HG03196 (cell line): ENCODE measurements at regions not wholly inside any gene's neighbourhood (a gene's known extent, or its start where the extent isn't known, plus 50 kb on each side); places are given as distances from the start of the nearest gene placed in this dataset.
"Not testable (repeated sequence)": the region's sequence is repeated elsewhere in the genome, so short reads cannot be mapped to it uniquely, and the experiment has no call there.

Source experiments
- ATAC-seq: cut with Tn5 transposase; IDR thresholded peaks from one replicate; pipeline ENCODE4 v1.9.1; 2021; ENCODE audit not compliant: unreplicated experiment

DNA sequence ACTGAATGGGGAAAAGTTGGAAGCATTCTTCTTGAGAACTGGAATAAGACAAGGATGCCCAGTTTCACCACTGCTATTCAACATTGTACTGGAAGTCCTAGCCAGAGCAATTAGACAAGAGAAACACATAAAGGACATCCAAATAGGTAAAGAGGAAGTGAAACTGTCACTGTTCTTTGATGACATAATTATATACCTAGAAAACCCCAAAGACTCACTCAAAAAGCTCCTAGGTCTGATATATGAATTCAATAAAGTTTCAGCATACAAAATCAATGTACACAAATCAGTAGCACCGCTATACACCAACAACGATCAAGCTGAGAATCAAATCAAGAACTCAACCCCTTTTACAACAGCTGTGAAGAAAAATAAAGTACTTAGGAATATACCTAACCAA, 157.3 kb upstream of the DDHD1 start:
- peak; percentile 63 for ATAC-seq

DNA sequence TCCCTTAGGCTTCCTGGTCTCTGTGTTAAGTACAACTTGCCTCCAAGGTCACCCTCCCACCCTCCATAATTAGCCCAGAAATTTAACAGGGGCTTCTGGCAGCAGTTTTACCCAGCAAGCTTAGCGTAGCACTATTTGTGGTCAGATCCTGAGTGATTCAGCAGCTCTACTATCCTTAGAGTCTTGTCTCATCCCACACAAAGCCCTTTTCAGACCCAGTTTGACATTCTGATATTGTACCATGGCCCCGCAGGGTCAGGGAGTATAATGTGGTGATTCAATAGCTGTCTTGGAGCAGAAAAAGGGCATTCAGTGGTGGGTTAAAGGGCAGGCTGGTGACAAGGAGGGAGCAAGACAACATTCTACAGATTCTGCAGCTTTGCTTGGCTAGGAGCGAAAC, 153.8 kb upstream of the DDHD1 start:
- no peak for ATAC-seq

DNA sequence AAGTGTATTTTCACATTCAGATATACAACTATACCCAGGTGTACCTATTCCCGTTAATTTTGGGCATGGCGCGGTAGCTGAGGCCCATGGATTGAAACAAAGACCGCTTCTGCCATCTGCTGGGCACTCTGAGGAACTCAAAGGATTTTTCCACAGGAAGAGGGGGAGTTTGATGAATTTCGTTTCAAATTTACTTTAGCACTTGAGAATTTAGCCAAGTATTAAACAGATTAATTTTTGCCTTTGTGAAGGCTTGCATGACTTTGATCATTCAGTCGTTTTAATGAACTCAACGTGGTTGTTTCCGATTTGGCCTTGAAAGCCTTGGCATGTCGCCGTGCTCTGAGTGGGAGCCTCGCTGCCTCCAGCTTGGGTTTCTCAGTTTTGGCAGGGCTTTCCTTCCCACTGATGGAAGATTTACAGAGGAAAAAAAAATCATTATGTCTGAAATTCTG, 153.2 kb upstream of the DDHD1 start:
- ATAC-seq, result no peak

DNA sequence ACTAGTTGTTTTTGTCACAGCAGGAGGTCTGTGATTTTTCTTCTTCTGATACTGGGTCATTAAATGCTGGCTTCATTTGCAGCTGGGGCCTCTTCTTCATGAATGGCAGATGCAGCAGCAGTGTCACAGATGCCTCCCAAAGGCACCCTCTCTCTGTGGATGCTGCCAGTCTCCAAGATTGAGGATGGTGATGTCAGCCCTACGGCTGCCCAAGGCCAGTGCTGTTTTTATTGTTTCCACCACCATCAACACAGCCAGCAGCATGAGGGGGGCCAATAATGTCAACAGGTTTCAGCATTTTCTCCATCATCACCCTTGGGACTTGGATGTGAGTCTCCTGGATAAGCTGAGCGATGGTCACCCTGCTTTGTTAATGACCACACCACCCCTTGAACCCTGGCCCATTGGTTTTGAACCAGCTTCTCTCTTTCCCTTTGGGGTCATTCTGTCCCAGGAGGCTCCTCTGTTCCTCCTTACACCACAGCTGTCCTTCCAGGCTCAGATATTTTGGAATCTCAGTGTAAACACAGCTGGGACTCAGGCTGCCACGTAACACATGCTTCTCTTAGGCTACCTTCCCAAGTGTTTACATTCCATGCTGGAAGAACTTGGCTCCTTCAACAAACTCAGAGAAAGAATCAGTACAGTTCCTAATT, 151.7 kb upstream of the DDHD1 start:
- no peak for ATAC-seq

DNA sequence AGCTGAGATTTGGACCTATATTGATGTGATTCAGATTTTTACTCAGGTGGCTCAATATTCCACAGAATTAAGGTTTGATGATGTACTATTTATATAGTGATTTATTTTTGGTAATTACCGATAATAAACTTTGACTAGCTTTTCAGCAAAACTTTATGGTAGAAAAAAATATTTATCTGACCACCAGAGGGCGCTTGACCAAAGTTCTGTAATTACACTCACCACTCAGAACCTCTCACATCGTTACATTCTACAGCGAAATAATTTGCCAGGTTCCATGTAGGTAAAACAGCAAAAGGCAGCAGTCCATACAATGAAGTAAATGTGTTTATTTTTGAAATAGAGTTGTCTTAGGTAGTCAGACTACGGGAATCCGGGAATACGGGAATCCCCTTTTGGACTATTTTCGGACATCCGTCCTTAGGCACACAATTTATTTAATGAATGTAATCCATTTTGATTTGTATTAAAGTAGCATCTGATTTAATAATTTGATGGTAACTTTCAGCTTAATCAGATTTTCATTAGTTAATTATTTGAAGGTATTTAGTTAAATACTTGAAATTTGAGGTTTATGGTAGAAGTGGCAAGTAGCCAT, 143.0 kb upstream of the DDHD1 start:
- ATAC-seq, result no peak

DNA sequence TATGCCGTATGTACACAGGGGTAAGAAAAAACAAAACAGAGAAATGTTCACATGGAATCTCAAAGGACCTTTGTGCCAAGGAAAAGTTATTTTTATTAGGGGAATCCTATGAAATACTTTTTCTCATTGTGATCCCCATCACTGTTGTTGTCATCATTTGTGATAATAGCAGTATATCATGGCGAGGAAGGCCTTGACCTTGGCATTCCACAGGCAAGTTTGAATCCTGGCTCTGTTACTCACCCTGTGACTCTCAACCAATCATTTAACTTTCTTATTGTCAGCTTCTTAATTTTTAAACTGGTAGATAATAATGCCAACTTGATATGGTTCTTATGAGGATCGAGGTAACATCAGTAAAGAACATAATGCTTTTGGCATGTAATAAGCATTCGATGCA, 142.2 kb upstream of the DDHD1 start:
- ATAC-seq, result no peak

DNA sequence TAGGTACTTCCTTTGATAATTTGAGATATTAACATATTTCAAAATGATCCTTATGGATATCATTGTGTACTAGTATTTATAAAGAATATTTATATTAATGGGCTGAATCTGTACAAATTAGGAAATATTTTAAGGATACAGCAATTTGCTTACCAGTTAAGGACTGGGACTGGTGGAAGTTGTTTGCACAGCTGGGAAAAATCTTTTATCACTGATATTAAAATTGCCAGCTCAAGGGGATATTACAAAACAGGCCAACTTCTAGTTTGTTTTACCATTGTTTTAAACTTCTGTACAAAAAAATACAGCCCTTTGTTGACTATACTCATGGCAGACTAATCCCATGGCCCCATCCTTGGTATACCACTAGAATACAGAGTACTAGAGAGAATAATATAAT, 133.2 kb upstream of the DDHD1 start:
- no peak for ATAC-seq

DNA sequence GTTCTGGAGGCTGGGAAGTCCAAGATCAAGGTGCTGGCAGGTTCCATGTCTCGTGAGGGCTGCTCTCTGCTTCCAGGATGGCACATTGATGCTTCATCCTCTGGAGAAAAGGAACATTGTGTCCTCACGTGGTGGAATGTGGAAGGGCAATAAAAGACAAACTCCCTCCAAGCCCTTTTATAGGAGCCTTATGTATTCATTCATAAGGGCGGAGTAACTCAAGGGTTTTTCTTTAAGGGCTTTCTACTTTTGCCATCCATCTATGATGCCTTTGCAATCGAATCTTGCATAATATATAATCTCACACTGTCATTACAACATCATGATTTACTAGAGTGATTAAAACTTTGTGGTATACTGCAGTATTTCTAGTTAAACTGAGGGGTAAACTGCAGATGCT, 132.7 kb upstream of the DDHD1 start:
- ATAC-seq, result no peak

DNA sequence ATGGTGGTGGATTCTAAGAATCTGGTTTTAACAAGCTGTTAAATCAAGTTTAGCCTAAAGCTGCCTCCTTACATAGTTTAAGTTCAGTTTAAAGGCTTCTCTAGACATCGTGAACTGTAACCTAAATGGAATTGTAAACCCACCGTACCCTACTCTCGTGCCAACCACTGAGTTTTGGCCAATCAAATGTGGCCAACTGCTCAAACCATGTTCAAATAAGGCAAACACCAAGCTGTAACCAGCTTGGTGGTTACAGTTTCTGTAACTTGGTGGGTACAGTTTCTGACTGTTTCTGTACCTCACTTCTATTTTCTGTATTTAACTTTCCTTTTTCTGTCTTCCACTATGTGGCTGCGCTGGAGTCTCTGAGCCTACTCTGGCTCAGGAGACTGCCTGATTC, 131.9 kb upstream of the DDHD1 start:
- no peak for ATAC-seq

DNA sequence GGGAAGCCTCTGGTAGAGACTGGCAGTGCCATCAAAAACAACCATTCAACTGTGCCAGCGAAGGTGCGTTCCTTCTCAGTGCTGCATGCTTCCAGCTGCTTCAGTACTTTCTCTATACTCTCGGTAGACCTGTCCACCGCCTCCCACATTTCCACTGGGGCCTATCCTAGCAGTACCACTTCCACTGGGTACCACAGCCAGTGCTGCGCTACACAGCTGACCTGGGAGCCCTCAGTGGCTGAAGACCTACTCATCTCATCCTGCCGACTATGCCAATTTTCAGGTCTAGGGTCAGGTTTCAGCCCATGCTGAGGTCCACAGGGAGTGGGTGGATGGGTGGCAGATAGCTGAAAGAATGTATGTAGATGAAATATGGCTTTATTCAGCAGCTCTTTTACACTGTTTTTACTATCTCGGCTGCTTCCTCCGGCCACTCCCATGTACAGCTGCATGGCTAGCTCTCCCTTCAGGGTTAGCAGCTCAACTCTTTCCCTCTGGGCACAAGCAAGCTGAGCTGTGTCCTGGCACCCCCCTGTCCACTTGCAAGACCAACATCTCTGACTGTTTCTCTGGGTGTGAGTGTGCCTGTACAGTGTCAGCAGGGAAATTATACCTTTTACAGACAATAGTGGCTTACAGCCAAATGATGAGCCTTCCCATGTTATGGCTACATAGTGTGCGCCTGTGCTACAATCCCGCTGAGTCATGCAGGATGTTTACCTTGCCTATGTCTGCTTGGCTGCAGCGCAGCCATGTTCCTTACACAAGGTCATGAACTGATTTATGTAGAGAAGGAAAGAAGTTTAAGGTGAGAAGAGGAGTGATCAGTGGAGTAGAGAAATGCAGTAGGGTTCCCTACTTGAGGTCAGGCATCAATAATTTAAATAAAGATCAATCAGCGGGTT, 125.7 kb upstream of the DDHD1 start:
- ATAC-seq, result no peak

DNA sequence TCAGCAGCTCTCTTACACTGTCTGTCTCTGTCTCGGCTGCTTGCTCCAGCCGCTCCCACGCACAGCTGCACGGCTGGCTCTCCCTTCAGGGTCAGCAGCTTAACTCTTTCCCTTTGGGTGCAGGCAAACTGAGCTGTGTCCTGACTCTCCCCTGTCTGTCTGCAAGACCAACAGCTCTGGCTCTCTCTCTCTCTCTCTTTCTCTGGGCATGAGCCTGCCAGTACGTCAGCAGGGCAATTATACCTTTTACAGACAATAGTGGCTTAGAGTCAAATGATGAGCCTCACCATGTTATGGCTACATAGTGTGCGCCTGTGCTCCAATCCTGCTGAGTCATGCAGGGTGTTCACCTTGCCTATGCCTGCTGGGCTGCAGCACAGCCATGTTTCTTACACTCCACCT, 120.5 kb upstream of the DDHD1 start:
- ATAC-seq, result no peak

DNA sequence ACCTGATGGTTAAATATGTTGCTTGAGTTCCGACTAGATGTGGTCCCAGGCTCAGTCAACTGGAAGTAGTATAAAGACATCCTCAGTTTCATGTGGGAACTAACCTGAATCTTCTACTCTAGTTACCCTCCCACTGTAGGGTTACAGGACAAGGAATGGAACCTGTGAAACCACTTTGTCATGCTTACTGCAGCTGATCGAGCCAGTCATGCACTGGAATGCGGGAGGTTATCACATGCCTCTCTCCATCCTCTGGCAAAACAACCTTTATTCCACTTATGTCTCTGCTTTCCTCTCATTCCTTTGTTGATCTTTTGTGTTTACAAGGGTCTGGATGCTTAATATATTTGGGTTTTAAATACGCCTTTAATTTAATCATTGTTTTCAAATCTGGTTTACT, 111.9 kb upstream of the DDHD1 start:
- no peak for ATAC-seq

DNA sequence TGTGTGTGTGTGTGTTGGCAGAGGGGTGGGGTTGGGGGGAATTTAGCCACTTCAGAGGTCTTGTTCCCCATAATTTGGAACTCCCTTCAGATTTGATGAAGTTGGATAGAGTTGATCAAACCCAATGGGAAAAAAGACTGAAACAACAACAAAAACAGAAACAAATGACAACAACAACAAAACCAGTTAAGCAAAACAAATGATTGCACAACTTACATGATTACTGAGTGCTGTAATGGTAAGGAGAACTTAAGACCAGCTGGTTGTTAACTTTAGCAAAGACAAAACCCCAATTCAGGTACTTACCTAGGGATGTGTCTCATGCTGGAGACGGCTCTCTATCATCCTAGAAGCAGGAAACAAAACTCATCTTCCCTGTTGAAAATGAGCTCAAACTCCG, 107.8 kb upstream of the DDHD1 start:
- ATAC-seq, result no peak

DNA sequence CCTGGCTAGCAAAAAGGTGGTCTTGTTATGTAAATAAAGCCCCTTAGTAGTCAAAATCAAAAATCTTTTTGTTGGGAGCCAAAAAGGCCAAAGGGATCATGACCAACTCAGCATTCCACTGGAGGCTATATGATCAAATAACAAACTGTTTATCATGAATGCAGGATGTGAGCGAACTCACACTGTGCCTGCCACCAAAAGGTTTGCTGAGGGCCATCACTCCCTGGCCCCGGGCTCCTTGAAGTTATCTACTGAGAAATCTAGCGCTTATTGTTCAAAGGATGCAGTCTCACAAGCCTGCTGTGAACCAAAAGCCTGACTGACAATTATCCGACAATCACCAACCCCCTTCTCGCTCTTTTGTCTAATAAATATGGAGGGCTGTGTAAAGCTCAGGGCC, 107.2 kb upstream of the DDHD1 start:
- ATAC-seq, result no peak

DNA sequence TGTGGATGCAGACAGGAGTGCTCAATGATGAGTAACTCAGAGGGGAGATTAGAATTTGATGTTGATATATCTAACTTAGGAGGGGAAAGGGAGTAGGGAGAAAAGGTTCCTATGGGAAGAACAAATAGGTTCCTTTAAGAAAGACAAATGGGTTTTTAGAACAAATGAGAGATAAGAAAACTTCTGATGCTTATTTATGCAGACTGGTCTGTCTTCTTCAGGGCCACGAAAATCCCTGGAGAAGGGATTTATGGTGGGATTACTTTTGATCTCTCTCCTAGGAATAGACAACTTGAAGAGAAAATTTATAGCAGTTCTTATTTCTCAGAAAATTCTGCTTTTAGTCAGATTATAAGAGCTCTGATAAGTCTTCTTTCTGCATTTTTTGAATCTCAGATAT, 99.0 kb upstream of the DDHD1 start:
- no peak for ATAC-seq

DNA sequence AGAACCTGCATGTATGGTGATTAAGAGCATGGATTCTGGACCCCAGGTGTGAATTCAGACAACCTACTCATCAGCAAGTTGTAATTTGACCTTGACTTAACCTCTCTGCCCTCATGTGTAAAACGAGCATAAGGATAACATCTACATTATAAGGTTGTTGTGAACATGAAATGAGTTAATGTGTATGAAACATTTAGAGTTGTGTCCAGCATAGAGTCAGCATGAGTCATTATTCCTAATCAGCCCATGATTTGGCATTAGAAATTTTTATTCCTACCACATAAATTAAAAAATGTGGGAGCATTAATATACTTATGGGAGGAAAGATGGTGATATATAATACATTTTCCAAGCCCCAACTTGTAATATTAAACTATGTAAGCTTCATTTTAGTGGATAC, 95.9 kb upstream of the DDHD1 start:
- ATAC-seq, result no peak

DNA sequence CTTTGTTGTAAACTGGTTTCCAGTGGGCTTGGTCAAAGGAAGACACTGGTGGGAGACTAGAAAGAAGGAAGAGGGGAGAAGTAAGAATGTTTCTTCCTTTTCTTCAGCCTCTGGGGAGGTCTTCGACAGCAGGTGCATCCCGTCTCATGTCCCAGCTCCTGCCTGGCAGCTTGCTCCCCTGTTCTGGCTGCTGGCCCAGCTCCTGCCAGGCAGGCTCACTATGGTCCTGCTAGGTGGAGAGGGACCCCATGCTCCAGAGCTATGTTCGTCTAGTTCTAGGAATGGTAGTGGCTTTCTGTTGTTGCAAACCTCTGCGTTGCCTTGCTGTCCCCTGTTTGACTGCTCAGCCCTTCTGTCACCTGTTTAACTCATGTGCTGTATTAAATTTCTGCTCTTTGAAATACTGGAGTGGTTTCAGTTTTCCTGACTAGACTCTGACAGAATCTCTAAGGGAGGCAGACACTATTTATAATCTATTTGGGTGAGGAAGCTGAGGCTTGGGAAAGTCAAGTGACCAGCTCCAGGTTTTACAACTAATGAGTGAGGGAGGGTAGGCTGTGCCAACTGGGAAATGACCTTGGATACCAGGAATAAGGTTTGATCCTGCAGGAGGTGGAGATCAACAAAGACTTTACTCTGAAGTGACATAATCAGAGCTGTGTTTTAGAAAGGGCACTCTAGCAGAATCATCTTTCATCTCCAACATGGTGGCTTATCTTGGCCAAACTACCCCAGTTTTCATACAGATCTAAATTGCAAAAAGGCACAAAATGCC, 94.7 kb upstream of the DDHD1 start:
- ATAC-seq, result no peak

DNA sequence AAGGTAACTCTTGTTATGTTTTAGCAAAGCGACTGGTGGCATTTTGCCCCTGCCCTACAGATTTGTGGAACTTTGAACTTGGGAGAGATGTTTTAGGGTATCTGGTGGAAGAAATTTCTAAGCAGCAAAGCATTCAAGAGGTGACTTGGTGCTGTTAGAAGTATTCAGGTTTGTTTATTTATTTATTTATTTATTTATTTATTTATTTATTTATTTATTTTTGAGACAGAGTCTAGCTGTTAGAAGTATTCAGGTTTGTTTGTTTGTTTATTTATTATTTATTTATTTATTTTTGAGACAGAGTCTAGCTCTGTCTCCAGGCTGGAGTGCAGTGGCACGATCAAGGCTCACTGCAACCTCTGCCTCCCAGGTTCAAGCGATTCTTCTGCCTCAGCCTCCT, 89.8 kb upstream of the DDHD1 start:
- not testable (repeated sequence) for ATAC-seq

DNA sequence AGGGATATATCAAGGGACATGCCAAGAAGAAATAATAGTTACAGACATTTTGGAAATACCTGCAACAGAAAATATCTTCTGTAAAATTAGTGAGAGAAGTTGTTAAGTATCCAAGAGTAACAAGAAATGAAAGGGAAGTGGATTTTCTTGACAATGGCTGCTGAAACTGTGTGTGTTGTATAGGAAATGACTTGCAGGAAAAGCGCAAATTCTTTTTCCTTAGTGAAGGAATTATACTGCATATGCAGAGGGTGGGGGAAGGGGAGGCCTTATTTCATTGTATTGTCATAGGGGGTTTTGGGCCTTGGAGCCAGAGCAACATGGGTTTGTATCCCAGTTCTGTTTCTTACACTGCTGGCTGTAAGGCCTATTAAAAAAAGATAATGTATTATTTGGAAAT, 84.4 kb upstream of the DDHD1 start:
- ATAC-seq, result no peak

DNA sequence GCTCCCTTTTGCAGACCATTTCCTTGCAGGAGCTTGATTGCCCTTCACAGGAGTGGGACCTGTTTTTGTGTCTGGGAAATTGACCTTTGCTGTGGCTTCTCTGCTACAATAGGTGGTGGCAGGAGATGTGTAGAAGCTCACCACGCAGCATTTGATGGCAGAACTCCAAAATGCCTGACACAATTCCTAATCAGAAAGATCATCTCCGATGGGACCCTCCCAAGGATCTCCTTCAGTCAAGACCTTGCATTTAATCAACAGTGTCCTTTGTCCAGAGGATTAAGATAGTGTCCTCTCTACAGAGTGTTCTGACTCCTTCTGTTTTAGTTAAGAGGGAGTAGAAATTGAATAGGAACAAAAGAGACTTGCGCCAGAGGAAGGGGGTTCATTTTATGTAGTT, 83.6 kb upstream of the DDHD1 start:
- no peak for ATAC-seq

DNA sequence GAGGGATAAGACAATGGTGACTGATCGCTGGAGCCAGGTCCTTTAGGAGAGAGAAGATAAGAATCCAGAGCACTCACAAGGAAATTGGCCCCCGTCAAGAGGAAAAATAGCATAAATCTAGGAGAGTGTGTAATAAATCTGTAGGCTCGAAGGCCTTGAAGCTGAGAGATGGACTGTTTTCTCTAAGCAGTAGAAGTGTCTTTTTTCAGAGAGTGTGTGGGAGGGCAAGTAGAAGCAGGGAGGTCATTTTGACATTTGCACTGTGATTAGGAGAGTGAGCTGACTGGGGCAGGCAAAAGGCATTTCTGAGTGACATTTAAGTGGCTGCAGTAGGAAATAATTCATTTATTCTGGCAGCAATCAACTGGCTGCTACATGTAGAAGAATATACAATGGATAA, 78.0 kb upstream of the DDHD1 start:
- ATAC-seq, result no peak
